ENCODE measurements at regions not wholly inside any gene's neighbourhood (a gene's known extent, or its start where the extent isn't known, plus 50 kb on each side); places are given as distances from the start of the nearest gene placed in this dataset.

DNA sequence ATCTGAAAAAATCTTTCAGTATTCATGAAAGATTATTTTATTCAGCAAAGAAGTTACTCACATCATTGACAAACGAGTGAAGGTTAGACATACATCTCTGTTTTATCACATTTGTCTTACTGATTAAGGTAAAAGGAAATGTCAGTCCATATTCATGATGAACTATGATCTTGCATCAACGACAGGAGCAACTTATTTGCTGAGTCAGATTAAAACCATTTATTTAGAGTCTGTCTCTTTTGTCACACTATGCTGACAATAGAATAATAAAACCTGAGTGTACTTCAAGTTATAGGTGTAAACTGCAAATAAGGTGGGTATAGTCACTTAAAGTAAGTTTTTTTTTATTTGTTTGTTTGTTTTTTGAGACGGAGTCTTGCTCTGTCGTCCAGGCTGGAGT is 216.5 kb upstream of the SEMA3C start:
- TF ChIP-seq CTCF (IDR thresholded peaks at IDR 0.05; ENCODE audit: low read depth, low read length) (no peak), POLR2A (IDR thresholded peaks at IDR 0.05; ENCODE audit: extremely low read depth, insufficient read length) (no peak)
- TF ChIP-seq, protein P1, sequence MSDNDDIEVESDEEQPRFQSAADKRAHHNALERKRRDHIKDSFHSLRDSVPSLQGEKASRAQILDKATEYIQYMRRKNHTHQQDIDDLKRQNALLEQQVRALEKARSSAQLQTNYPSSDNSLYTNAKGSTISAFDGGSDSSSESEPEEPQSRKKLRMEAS (IDR thresholded peaks at IDR 0.05; ENCODE audit: low read depth, low read length) = no peak
